Lower lobe of right lung (tissue), 2 donors: ENCODE measurements at regions not wholly inside any gene's neighbourhood (a gene's known extent, or its start where the extent isn't known, plus 50 kb on each side); places are given as distances from the start of the nearest gene placed in this dataset.
A peak's percentile ranks its signal among the peaks of the same experiment; 100 is the strongest.

Experiments used
- ATAC-seq, 2 donors: fragments of 200-7000 bp; cut with Tn5 transposase; one replicate each; pipeline ENCODE4 v1.9.1; 2020 to 2022; ENCODE audit warnings: mild to moderate bottlenecking in 2 of 2, moderate library complexity in 2 of 2
- DNase-seq: peaks from one replicate; pipeline ENCODE4 v3.0.0-alpha.2; 2020
- H3K27ac ChIP-seq: fragments of 200-600 bp; one replicate; pipeline ENCODE4 v1.8.0; 2022
- H3K27me3 ChIP-seq: fragments of 200-600 bp; one replicate; pipeline ENCODE4 v1.8.0; 2022; ENCODE audit warnings: low read depth
- H3K36me3 ChIP-seq: fragments of 200-600 bp; one replicate; pipeline ENCODE4 v1.8.0; 2022; ENCODE audit warnings: mild to moderate bottlenecking
- H3K4me1 ChIP-seq: fragments of 200-600 bp; one replicate; pipeline ENCODE4 v1.8.0; 2022
- H3K4me3 ChIP-seq: fragments of 200-600 bp; one replicate; pipeline ENCODE4 v1.8.0; 2022; ENCODE audit warnings: mild to moderate bottlenecking
- H3K9me3 ChIP-seq: fragments of 200-600 bp; one replicate; pipeline ENCODE4 v1.8.0; 2022
- intact Hi-C: fragments of 100-400 bp; cut with DNase I; formaldehyde crosslinking; loops from one replicate; pipeline ENCODE4 v1.11.0; 2022
- TF ChIP-seq, protein P1 (sequence below): fragments of 200-600 bp; IDR thresholded peaks from one replicate; pipeline ENCODE4 v1.8.0; 2022; ENCODE audit warnings: antibody characterized with exemption, mild to moderate bottlenecking
- donor health status: DM: no; HTN: yes; CAD: no; lungs with severe emphysema.

DNA sequence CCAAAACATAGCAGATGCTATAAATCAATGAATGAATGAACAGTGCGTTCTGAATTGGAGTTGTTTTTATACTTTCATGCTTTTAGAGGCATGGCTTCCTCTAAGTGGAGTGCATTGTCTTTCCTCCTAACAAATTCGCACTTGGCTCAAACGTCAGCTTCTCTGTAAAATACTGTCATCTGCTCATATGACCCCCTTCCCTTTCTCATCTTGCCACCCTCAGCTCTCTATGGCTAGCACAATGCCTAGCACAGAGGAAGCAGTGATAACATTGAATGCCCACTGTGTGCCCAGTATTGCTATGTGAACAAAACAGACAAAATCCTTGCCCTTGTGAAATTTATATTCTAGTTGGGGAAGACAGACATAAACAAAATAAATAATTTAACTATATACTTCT lies 258.8 kb downstream of the MREG start:
- H3K27me3 ChIP-seq: no peaks in the 10 kb centered on the region
- DNase-seq: no peak
- ATAC-seq: peak in 1 of 2 donors; percentile 54
- no peak overlapping the region for H3K27ac ChIP-seq
- TF ChIP-seq, protein P1, sequence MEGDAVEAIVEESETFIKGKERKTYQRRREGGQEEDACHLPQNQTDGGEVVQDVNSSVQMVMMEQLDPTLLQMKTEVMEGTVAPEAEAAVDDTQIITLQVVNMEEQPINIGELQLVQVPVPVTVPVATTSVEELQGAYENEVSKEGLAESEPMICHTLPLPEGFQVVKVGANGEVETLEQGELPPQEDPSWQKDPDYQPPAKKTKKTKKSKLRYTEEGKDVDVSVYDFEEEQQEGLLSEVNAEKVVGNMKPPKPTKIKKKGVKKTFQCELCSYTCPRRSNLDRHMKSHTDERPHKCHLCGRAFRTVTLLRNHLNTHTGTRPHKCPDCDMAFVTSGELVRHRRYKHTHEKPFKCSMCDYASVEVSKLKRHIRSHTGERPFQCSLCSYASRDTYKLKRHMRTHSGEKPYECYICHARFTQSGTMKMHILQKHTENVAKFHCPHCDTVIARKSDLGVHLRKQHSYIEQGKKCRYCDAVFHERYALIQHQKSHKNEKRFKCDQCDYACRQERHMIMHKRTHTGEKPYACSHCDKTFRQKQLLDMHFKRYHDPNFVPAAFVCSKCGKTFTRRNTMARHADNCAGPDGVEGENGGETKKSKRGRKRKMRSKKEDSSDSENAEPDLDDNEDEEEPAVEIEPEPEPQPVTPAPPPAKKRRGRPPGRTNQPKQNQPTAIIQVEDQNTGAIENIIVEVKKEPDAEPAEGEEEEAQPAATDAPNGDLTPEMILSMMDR: no peak
- no peaks in the 10 kb centered on the region for H3K36me3 ChIP-seq
- no peak overlapping the region for H3K4me3 ChIP-seq
- no peaks in the 10 kb centered on the region for H3K9me3 ChIP-seq
- peaks cover 10% of the 10 kb centered on the region for H3K4me1 ChIP-seq
- intact Hi-C loops: no loop called here

DNA sequence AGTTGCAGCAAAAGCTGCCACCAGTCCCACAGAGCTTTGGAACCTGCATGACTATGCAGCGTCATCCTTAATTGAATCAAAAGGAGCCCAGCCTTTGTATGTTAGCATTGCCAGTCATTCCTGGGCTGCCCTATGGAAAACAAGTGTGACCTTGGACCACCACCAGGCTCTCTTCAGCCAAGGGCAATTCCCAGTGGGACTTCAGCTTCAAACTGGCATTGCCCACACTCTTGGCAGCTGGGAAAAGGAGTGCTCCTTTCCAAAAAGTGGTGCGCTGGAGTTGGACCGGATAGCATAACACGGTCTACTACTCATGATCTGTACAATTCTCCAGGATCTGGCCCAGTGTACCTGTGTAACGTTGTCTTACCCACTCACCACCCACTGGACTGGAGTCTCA lies 259.5 kb downstream of the MREG start:
- H3K4me1 ChIP-seq: peaks cover 18% of the 10 kb centered on the region
- intact Hi-C loops: no loop called here
- TF ChIP-seq, protein P1: no peak
- H3K4me3 ChIP-seq: no peak overlapping the region
- DNase-seq: no peak
- no peak for ATAC-seq
- H3K27me3 ChIP-seq: no peaks in the 10 kb centered on the region
- no peak overlapping the region for H3K27ac ChIP-seq
- no peaks in the 10 kb centered on the region for H3K9me3 ChIP-seq
- H3K36me3 ChIP-seq: no peaks in the 10 kb centered on the region

DNA sequence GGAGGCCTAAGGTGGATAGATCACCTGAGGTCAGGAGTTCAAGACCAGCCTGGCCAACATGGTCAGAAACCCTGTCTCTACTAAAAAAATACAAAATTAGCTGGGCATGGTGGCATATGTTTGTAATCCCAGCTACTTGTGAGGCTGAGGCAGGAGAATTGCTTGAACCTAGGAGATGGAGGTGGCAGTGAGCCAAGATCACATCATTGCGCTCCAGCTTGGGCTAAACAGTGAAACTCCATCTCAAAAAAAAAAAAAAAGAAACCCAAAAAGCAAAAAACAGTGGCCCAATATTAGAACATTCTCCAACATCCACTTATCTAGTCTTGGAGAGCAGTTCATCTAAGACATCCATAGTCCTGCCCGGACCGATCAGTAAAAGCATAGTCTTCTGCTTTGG lies 260.4 kb downstream of the MREG start:
- TF ChIP-seq, protein P1: no peak
- H3K27me3 ChIP-seq: no peaks in the 10 kb centered on the region
- H3K27ac ChIP-seq: no peak overlapping the region
- no peaks in the 10 kb centered on the region for H3K36me3 ChIP-seq
- H3K4me3 ChIP-seq: no peak overlapping the region
- H3K9me3 ChIP-seq: no peaks in the 10 kb centered on the region
- ATAC-seq (no peak), DNase-seq (no peak)
- H3K4me1 ChIP-seq: peaks cover 26% of the 10 kb centered on the region
- intact Hi-C loops: no loop called here

DNA sequence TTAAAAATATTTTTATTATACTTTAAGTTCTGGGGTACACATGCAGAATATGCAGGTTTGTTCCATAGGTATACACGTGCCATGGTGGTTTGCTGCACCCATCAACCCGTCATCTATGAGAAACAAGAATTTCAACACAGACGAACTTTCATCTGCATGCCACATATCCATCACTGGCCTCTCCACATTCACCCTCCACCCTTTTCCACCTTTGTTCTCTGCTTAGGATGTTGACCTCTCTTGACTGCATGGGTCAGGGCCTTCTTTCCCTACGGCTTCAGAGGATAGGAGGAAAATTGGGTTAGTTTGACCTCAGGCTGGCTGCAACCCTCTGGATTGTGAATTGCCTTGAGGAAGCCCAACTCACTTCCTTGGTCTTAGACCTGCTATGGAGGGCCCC lies 260.9 kb downstream of the MREG start:
- TF ChIP-seq, protein P1: no peak
- intact Hi-C loops: no loop called here
- ATAC-seq (no peak), DNase-seq (no peak)
- H3K27me3 ChIP-seq: no peaks in the 10 kb centered on the region
- peaks cover 31% of the 10 kb centered on the region for H3K4me1 ChIP-seq
- H3K36me3 ChIP-seq: no peaks in the 10 kb centered on the region
- no peak overlapping the region for H3K4me3 ChIP-seq
- no peak overlapping the region for H3K27ac ChIP-seq
- H3K9me3 ChIP-seq: no peaks in the 10 kb centered on the region

DNA sequence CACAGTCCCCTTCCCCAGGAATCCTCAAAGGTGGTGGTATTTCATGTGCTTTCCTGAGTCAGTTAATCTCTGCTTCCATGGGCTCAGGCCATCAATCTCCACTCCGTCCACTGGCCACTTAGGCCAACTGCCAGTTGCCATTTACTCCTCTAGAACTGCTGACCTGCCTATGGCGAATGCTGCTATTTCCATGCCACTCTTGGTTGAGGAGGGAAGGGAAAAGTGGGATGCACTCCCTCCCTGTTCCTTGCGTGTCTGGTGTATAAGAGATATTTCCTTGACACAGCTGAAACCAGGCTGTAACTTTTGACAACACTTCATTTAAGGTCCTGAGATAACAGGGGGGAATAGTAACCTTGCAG lies 261.5 kb downstream of the MREG start:
- Histone ChIP-seq H3K27ac (no peak overlapping the region), H3K27me3 (no peaks in the 10 kb centered on the region), H3K9me3 (no peaks in the 10 kb centered on the region), H3K4me3 (no peak overlapping the region), H3K4me1 (peaks cover 34% of the 10 kb centered on the region), H3K36me3 (no peaks in the 10 kb centered on the region)
- ATAC-seq (no peak), DNase-seq (no peak)
- intact Hi-C loops: no loop called here
- TF ChIP-seq, protein P1: no peak
